Duodenal mucosa (tissue), 2 donors: ENCODE measurements at regions not wholly inside any gene's neighbourhood (a gene's known extent, or its start where the extent isn't known, plus 50 kb on each side); places are given as distances from the start of the nearest gene placed in this dataset.

ENCODE experiments used
- H3K27ac ChIP-seq: one replicate; pipeline ENCODE4 v1.7.0; 2013; ENCODE audit warnings: low read depth, low read length
- H3K27me3 ChIP-seq, 2 donors: one replicate each; pipeline ENCODE4 v1.7.0; 2013; ENCODE audit warnings: low read length in 2 of 2, control low read depth in 1 of 2; ENCODE audit not compliant: insufficient read depth in 2 of 2, control insufficient read depth in 1 of 2
- H3K36me3 ChIP-seq, 2 donors: one replicate each; pipeline ENCODE4 v1.7.0; 2013; ENCODE audit warnings: low read length in 2 of 2, control low read depth in 1 of 2; ENCODE audit not compliant: insufficient read depth in 2 of 2, control insufficient read depth in 1 of 2
- H3K4me1 ChIP-seq, 2 donors: one replicate each; pipeline ENCODE4 v1.7.0; 2013; ENCODE audit warnings: low read length in 2 of 2, control low read depth in 1 of 2; ENCODE audit not compliant: insufficient read depth in 2 of 2, control insufficient read depth in 1 of 2
- H3K4me3 ChIP-seq, 2 donors: one replicate each; pipeline ENCODE4 v1.7.0; 2013; ENCODE audit warnings: low read length in 2 of 2, low read depth in 1 of 2
- H3K9ac ChIP-seq, 2 donors: one replicate each; pipeline ENCODE4 v1.7.0; 2013; ENCODE audit warnings: low read length in 2 of 2, low read depth in 1 of 2
- H3K9me3 ChIP-seq, 2 donors: one replicate each; pipeline ENCODE4 v1.7.0; 2013; ENCODE audit warnings: low read length in 2 of 2, control low read depth in 1 of 2; ENCODE audit not compliant: control insufficient read depth in 1 of 2

DNA sequence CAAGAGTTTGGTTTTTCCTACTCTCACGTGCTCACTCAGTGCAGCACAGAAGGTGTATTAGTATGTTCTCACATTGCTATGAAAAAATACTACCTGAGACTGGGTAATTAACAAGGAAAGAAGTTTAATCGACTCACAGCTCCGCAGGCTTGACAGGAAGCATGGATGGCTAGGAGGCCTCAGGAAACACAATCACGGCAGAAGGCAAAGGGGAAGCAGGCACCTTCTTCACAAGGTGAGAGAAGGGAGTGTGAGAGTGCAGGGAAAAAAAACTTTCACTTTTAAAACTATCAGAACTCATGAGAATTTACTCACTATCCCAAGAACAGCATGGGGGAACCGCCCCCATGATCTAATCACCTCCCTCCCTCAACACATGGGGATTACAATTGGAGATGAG lies 185.8 kb upstream of the TMPO start:
- H3K9me3 ChIP-seq: no peaks in the 10 kb centered on the region
- peaks cover 0 to under 1% of the 10 kb centered on the region in 2 donors for H3K4me1 ChIP-seq
- H3K4me3 ChIP-seq: no peak overlapping the region
- no peaks in the 10 kb centered on the region for H3K36me3 ChIP-seq
- H3K27me3 ChIP-seq: no peaks in the 10 kb centered on the region
- H3K9ac ChIP-seq: no peak overlapping the region
- no peak overlapping the region for H3K27ac ChIP-seq

GRCh38 chr12:98332642-98333041 lies 182.7 kb upstream of the TMPO start:
- H3K27me3 ChIP-seq: no peaks in the 10 kb centered on the region
- H3K4me1 ChIP-seq: peaks cover 3 to 6% of the 10 kb centered on the region in 2 donors
- no peak overlapping the region for H3K4me3 ChIP-seq
- no peaks in the 10 kb centered on the region for H3K9me3 ChIP-seq
- no peak overlapping the region for H3K9ac ChIP-seq
- H3K36me3 ChIP-seq: no peaks in the 10 kb centered on the region
- no peak overlapping the region for H3K27ac ChIP-seq

- H3K9me3 ChIP-seq: no peaks in the 10 kb centered on the region
These were observed 180.6 kb upstream of the TMPO start for GRCh38 chr12:98334768-98335167.

DNA sequence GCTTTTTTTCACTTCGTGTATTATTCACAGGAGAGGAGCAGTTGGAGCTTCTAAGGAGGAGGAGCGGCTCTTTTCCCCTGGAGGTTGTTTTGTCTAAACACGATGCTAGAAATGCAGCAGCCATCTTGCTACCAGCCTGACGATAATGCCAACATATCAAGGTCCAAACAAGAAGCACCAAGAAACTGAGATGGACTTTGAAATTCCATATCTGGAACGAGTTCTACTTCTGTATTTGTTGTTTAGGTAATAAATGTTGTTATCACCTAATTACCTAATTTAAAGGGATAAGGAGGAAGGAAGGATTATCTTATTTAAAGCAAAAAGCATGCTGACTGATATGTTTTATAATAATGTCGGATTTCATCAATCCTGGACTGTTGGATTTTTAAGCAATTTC lies 174.4 kb upstream of the TMPO start:
- H3K4me1 ChIP-seq: peaks cover 5 to 6% of the 10 kb centered on the region in 2 donors
- H3K9ac ChIP-seq: no peak overlapping the region
- no peaks in the 10 kb centered on the region for H3K27me3 ChIP-seq

More at GRCh38 chr12:98334768-98335167, 180.6 kb upstream of the TMPO start:
- Histone ChIP-seq H3K27me3 (no peaks in the 10 kb centered on the region), H3K4me3 (no peak overlapping the region), H3K27ac (no peak overlapping the region), H3K9ac (no peak overlapping the region), H3K4me1 (peaks cover 3 to 6% of the 10 kb centered on the region in 2 donors), H3K36me3 (no peaks in the 10 kb centered on the region)

GRCh38 chr12:98341732-98342131 lies 173.7 kb upstream of the TMPO start:
- no peaks in the 10 kb centered on the region for H3K9me3 ChIP-seq

More for the DNA sequence above, 174.4 kb upstream of the TMPO start:
- Histone ChIP-seq H3K36me3 (no peaks in the 10 kb centered on the region), H3K4me3 (no peak overlapping the region), H3K27ac (no peak overlapping the region), H3K9me3 (no peaks in the 10 kb centered on the region)

GRCh38 chr12:98343002-98343567 lies 172.3 kb upstream of the TMPO start:
- Histone ChIP-seq H3K27ac (no peak overlapping the region), H3K4me1 (peaks cover 5 to 6% of the 10 kb centered on the region in 2 donors), H3K9ac (no peak overlapping the region), H3K36me3 (no peaks in the 10 kb centered on the region), H3K4me3 (no peak overlapping the region), H3K27me3 (no peaks in the 10 kb centered on the region), H3K9me3 (no peaks in the 10 kb centered on the region)

More at GRCh38 chr12:98341732-98342131, 173.7 kb upstream of the TMPO start:
- peaks cover 5 to 6% of the 10 kb centered on the region in 2 donors for H3K4me1 ChIP-seq
- no peaks in the 10 kb centered on the region for H3K36me3 ChIP-seq
- no peak overlapping the region for H3K27ac ChIP-seq
- H3K9ac ChIP-seq: no peak overlapping the region
- no peaks in the 10 kb centered on the region for H3K27me3 ChIP-seq
- H3K4me3 ChIP-seq: no peak overlapping the region

GRCh38 chr12:98344046-98344930 lies 171.1 kb upstream of the TMPO start:
- no peak overlapping the region for H3K9ac ChIP-seq
- no peak overlapping the region for H3K27ac ChIP-seq
- no peaks in the 10 kb centered on the region for H3K27me3 ChIP-seq
- H3K36me3 ChIP-seq: no peaks in the 10 kb centered on the region
- H3K4me1 ChIP-seq: peaks cover 5 to 6% of the 10 kb centered on the region in 2 donors
- H3K9me3 ChIP-seq: no peaks in the 10 kb centered on the region
- H3K4me3 ChIP-seq: no peak overlapping the region

DNA sequence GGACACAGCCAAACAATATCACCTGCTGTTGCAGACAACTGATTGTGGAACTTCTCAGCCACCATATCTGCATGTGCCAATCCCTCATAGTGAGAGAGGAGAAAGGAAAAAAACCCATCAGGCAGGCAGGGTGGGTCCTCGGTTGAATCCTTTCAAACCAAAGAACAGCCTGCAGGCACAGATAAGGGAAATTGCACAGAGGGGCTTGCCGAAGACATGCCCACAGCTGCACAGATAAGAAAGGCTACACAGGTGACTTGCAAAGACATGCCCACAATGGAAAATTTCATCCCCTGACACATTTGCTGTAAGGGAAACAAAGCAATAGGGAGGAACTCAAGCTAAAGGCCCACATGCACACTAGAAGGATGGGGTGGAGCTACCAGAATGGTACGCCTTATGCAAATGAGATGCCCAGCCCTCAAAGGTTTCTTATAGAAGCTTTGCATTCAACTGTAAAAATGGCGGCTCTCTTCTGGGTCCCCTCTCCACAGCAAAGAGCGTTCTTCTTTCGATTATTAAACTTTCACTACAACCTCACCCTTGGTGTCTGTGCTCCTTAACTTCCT lies 170.0 kb upstream of the TMPO start:
- no peak overlapping the region for H3K4me3 ChIP-seq
- no peak overlapping the region for H3K9ac ChIP-seq
- peaks cover 5 to 6% of the 10 kb centered on the region in 2 donors for H3K4me1 ChIP-seq
- H3K36me3 ChIP-seq: no peaks in the 10 kb centered on the region
- no peaks in the 10 kb centered on the region for H3K27me3 ChIP-seq
- no peaks in the 10 kb centered on the region for H3K9me3 ChIP-seq
- no peak overlapping the region for H3K27ac ChIP-seq

DNA sequence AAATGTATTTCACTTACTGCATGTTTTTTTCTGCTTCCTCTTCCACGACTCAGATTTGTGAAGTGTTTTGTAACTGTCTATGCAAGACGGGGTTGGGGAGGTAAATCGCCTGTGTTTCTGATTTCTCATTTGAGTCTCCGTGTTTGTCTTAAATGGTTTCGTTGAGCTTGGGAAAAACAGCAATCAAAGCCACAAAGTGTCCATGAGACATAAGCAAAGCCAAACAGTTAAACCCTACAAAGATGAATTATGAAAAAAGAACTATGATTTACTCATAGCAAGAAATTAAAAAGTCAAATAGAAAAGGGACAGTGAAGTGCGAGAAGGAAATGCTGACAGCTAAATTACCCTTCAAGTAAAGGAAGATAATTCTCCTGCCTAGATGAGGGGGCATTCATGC lies 164.3 kb upstream of the TMPO start:
- H3K36me3 ChIP-seq: no peaks in the 10 kb centered on the region
- H3K4me3 ChIP-seq: no peak overlapping the region
- no peaks in the 10 kb centered on the region for H3K4me1 ChIP-seq
- no peaks in the 10 kb centered on the region for H3K9me3 ChIP-seq
- no peak overlapping the region for H3K9ac ChIP-seq
- H3K27ac ChIP-seq: no peak overlapping the region
- no peaks in the 10 kb centered on the region for H3K27me3 ChIP-seq

GRCh38 chr12:98351784-98352183 lies 163.6 kb upstream of the TMPO start:
- no peak overlapping the region for H3K27ac ChIP-seq
- no peak overlapping the region for H3K4me3 ChIP-seq
- H3K27me3 ChIP-seq: no peaks in the 10 kb centered on the region
- H3K36me3 ChIP-seq: no peaks in the 10 kb centered on the region
- no peaks in the 10 kb centered on the region for H3K4me1 ChIP-seq
- H3K9ac ChIP-seq: no peak overlapping the region
- no peaks in the 10 kb centered on the region for H3K9me3 ChIP-seq
